ENCODE measurements at regions not wholly inside any gene's neighbourhood (a gene's known extent, or its start where the extent isn't known, plus 50 kb on each side); places are given as distances from the start of the nearest gene placed in this dataset.

DNA sequence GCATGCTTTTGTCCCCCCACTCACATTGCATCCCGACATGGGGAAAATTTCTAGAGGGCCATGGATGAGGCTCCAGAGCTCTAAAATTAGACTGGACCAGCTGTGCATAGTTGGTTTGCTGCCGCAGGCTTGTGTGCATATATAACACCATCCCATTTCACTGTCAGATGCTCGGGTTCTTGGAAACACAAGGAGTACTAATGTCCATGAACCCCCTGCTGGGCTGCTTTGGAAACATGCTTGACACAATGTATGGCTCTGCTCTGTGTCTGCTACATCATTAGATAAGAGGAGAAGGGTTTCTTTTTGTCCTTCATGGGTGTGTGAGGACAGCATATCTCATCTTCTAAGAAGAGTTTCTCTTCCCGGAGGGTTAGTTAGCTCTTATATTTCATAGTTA is 292.1 kb upstream of the RORB start:
- no peak for TF ChIP-seq EZH2 (IDR thresholded peaks at IDR 0.05; ENCODE audit: low read depth)
- TF ChIP-seq, protein P1, sequence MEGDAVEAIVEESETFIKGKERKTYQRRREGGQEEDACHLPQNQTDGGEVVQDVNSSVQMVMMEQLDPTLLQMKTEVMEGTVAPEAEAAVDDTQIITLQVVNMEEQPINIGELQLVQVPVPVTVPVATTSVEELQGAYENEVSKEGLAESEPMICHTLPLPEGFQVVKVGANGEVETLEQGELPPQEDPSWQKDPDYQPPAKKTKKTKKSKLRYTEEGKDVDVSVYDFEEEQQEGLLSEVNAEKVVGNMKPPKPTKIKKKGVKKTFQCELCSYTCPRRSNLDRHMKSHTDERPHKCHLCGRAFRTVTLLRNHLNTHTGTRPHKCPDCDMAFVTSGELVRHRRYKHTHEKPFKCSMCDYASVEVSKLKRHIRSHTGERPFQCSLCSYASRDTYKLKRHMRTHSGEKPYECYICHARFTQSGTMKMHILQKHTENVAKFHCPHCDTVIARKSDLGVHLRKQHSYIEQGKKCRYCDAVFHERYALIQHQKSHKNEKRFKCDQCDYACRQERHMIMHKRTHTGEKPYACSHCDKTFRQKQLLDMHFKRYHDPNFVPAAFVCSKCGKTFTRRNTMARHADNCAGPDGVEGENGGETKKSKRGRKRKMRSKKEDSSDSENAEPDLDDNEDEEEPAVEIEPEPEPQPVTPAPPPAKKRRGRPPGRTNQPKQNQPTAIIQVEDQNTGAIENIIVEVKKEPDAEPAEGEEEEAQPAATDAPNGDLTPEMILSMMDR (conservative IDR thresholded peaks at IDR 0.05): no peak
- Histone ChIP-seq H4K20me1 (ENCODE audit: insufficient read depth) (no peaks in the 10 kb centered on the region), H3F3A (ENCODE audit: insufficient read depth, low read depth) (no peaks in the 10 kb centered on the region), H3K4me2 (no peak overlapping the region), H3K27ac (no peak overlapping the region), H3K9me3 (ENCODE audit: insufficient read depth, low read depth) (no peaks in the 10 kb centered on the region), H3K4me1 (replicated peaks; ENCODE audit: insufficient read depth) (no peaks in the 10 kb centered on the region), H3K79me2 (ENCODE audit: low read depth) (no peaks in the 10 kb centered on the region), H2AFZ (no peak overlapping the region), H3K4me3 (no peak overlapping the region), H3K9me2 (ENCODE audit: insufficient read depth) (no peaks in the 10 kb centered on the region), H3K27me3 (ENCODE audit: insufficient read depth, low read depth) (no peaks in the 10 kb centered on the region), H3K36me3 (ENCODE audit: low read depth) (no peaks in the 10 kb centered on the region)
- no TSS peak for BruUV-seq (replicated peaks)
- intact Hi-C loops (cut with micrococcal nuclease; ENCODE audit: unreplicated experiment): no loop called here
- ChIA-PET POLR2A (ENCODE audit: unreplicated experiment) (no interaction called here), CTCF (interaction anchor here (0.6 kb wide), 1 partner anchor 327 kb away, joined by 3 read pairs; no protein-coding TSS in a partner anchor)
- DNase-seq: no peak

DNA sequence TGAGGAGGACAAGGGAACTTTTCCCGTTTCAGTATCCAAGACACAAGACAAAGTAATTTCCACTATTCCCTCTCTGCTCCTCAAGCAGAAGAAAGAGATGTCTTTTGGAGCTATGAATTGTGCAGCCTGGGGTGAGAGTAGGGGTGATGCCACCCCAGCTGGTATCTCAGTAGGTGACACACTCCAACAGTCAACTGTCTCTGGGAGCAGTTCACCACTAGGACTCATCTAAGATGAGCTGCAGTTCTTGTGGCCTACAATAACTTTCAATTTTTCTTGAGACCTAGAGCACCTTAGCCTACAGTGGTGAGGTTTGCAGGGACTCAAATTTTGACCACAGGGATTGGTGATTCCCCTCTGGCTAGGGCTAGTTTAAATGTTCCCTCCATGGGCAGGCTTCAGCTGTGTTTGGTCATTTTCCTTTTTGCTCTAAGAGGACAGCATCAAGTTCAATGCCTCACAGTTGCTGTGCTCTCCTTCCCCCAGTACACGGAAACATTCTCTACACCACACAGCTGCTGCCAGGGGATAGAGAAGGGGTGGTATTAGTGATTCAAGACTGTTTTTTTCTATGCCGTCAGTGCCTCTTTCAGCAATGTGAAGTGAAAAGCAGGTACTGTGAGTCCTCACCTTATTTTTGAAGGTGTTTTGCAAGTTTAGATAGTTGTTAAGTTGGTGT is 278.6 kb upstream of the RORB start:
- TF ChIP-seq EZH2 (IDR thresholded peaks at IDR 0.05; ENCODE audit: low read depth): no peak
- TF ChIP-seq, protein P1 (conservative IDR thresholded peaks at IDR 0.05): no peak
- ChIA-PET CTCF (no interaction called here), POLR2A (ENCODE audit: unreplicated experiment) (no interaction called here)
- Histone ChIP-seq H3K36me3 (ENCODE audit: low read depth) (no peaks in the 10 kb centered on the region), H3K4me3 (no peak overlapping the region), H3K4me1 (replicated peaks; ENCODE audit: insufficient read depth) (no peaks in the 10 kb centered on the region), H4K20me1 (ENCODE audit: insufficient read depth) (no peaks in the 10 kb centered on the region), H3K9me2 (ENCODE audit: insufficient read depth) (no peaks in the 10 kb centered on the region), H3K79me2 (ENCODE audit: low read depth) (no peaks in the 10 kb centered on the region), H3K4me2 (no peak overlapping the region), H3K9me3 (ENCODE audit: insufficient read depth, low read depth) (no peaks in the 10 kb centered on the region), H2AFZ (no peak overlapping the region), H3K27ac (no peak overlapping the region), H3F3A (ENCODE audit: insufficient read depth, low read depth) (no peaks in the 10 kb centered on the region), H3K27me3 (ENCODE audit: insufficient read depth, low read depth) (no peaks in the 10 kb centered on the region)
- BruUV-seq (replicated peaks): no TSS peak
- intact Hi-C loops (cut with micrococcal nuclease; ENCODE audit: unreplicated experiment): no loop called here
- no peak for DNase-seq

DNA sequence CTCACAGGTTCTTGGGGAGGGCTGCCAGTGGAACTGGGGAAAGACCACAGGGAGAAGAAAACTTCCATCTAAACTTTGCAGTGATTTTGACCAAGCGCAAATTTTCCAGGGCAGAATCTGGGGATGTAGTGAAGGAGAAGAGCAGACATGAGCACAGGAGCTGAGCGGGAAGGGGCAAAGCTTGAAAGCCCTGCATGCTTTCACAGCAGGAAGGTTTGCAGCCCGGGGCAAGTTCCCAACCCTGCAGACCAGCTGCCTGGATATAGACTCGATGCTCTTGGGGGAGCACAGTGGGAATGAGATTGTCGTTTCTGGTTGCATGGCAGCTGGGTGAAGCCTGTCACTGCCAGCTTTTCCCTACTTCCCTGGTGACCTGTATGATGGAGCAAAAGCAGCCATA is 276.8 kb upstream of the RORB start:
- no peak for DNase-seq
- no peaks in the 10 kb centered on the region for H3K79me2 ChIP-seq (ENCODE audit: low read depth)
- H3K9me2 ChIP-seq (ENCODE audit: insufficient read depth): no peaks in the 10 kb centered on the region
- intact Hi-C loops (cut with micrococcal nuclease; ENCODE audit: unreplicated experiment): no loop called here
- no peaks in the 10 kb centered on the region for H3K27me3 ChIP-seq (ENCODE audit: insufficient read depth, low read depth)
- no peak overlapping the region for H2AFZ ChIP-seq
- ChIA-PET POLR2A (ENCODE audit: unreplicated experiment) (no interaction called here), CTCF (no interaction called here)
- no TSS peak for BruUV-seq (replicated peaks)
- TF ChIP-seq, protein P1 (conservative IDR thresholded peaks at IDR 0.05): no peak
- no peak for TF ChIP-seq EZH2 (IDR thresholded peaks at IDR 0.05; ENCODE audit: low read depth)
- no peak overlapping the region for H3K4me3 ChIP-seq
- H4K20me1 ChIP-seq (ENCODE audit: insufficient read depth): no peaks in the 10 kb centered on the region
- no peaks in the 10 kb centered on the region for H3F3A ChIP-seq (ENCODE audit: insufficient read depth, low read depth)
- no peaks in the 10 kb centered on the region for H3K36me3 ChIP-seq (ENCODE audit: low read depth)
- no peaks in the 10 kb centered on the region for H3K4me1 ChIP-seq (replicated peaks; ENCODE audit: insufficient read depth)
- H3K4me2 ChIP-seq: no peak overlapping the region
- no peak overlapping the region for H3K27ac ChIP-seq
- H3K9me3 ChIP-seq (ENCODE audit: insufficient read depth, low read depth): no peaks in the 10 kb centered on the region

Data from PC-9 (cell line).